Medulla oblongata (tissue), 1 donor: ENCODE measurements at regions not wholly inside any gene's neighbourhood (a gene's known extent, or its start where the extent isn't known, plus 50 kb on each side); places are given as distances from the start of the nearest gene placed in this dataset.
"Not testable (repeated sequence)": the region's sequence is repeated elsewhere in the genome, so short reads cannot be mapped to it uniquely, and the experiment has no call there.

Experiments used
- DNase-seq: peaks from one replicate; pipeline ENCODE4 v3.0.0-alpha.2; 2015; ENCODE audit errors: extremely low spot score

GRCh38 chr4:78691971-78692821 is 84.0 kb upstream of the BMP2K start:
- peak; percentile 72 for DNase-seq

- peak; percentile 86 for DNase-seq
Observed at GRCh38 chr4:78692822-78693170, 83.4 kb upstream of the BMP2K start.

GRCh38 chr4:78693777-78694456 is 82.2 kb upstream of the BMP2K start:
- no peak for DNase-seq

GRCh38 chr4:78694457-78694787 is 81.7 kb upstream of the BMP2K start:
- no peak for DNase-seq

- no peak for DNase-seq
Observed at GRCh38 chr4:78695910-78696309, 80.2 kb upstream of the BMP2K start.

GRCh38 chr4:78703079-78703478 is 73.1 kb upstream of the BMP2K start:
- no peak for DNase-seq

- no peak for DNase-seq
Observed at GRCh38 chr4:78704317-78704716, 71.8 kb upstream of the BMP2K start.

- peak; percentile 60 for DNase-seq
Observed at GRCh38 chr4:78704981-78705683, 71.0 kb upstream of the BMP2K start.

GRCh38 chr4:78706302-78706701 is 69.8 kb upstream of the BMP2K start:
- DNase-seq: no peak

GRCh38 chr4:78707268-78707667 is 68.9 kb upstream of the BMP2K start:
- peak; percentile 57 for DNase-seq

- no peak for DNase-seq
Observed at GRCh38 chr4:78707793-78708192, 68.4 kb upstream of the BMP2K start.

GRCh38 chr4:78710536-78710935 is 65.6 kb upstream of the BMP2K start:
- DNase-seq: no peak

GRCh38 chr4:78711676-78712075 is 64.5 kb upstream of the BMP2K start:
- no peak for DNase-seq

- DNase-seq: not testable (repeated sequence)
Observed at GRCh38 chr4:78714598-78714997, 61.6 kb upstream of the BMP2K start.

- not testable (repeated sequence) for DNase-seq
Observed at GRCh38 chr4:78715372-78715771, 60.8 kb upstream of the BMP2K start.

GRCh38 chr4:78717712-78718111 is 58.4 kb upstream of the BMP2K start:
- DNase-seq: not testable (repeated sequence)

GRCh38 chr4:78720204-78720603 is 55.9 kb upstream of the BMP2K start:
- DNase-seq: no peak

GRCh38 chr4:78720994-78721677 is 55.0 kb upstream of the BMP2K start:
- DNase-seq: no peak

- no peak for DNase-seq
Observed at GRCh38 chr4:78721747-78722146, 54.4 kb upstream of the BMP2K start.

- DNase-seq: no peak
Observed at GRCh38 chr4:78722320-78722719, 53.8 kb upstream of the BMP2K start.

GRCh38 chr4:78722878-78723277 is 53.3 kb upstream of the BMP2K start:
- no peak for DNase-seq
